DOHH2 (cell line): ENCODE measurements at regions not wholly inside any gene's neighbourhood (a gene's known extent, or its start where the extent isn't known, plus 50 kb on each side); places are given as distances from the start of the nearest gene placed in this dataset.
A peak's percentile ranks its signal among the peaks of the same experiment; 100 is the strongest.

ENCODE experiments used
- H3F3A ChIP-seq: fragments of 200-600 bp; sonication (generic), shearing (Covaris generic); 2 replicates; pipeline ENCODE4 v1.6.0; 2016; ENCODE audit warnings: antibody characterized with exemption, mild to moderate bottlenecking; ENCODE audit not compliant: control insufficient read depth, insufficient read depth
- H3K27ac ChIP-seq: fragments of 200-600 bp; sonication (generic); 2 replicates; pipeline ENCODE4 v1.5.1; 2014; ENCODE audit warnings: low read depth, mild to moderate bottlenecking, low read length, moderate library complexity
- H3K27me3 ChIP-seq: fragments of 200-600 bp; sonication (generic); 2 replicates; pipeline ENCODE4 v1.6.1; 2014; ENCODE audit warnings: mild to moderate bottlenecking, low read length, mixed read lengths; ENCODE audit not compliant: control insufficient read depth
- H3K36me3 ChIP-seq: fragments of 200-600 bp; sonication (generic); 2 replicates; pipeline ENCODE4 v1.6.1; 2014; ENCODE audit warnings: mild to moderate bottlenecking, low read length, moderate library complexity, mixed read lengths; ENCODE audit not compliant: control insufficient read depth
- H3K4me1 ChIP-seq: fragments of 200-600 bp; sonication (generic); 2 replicates; pipeline ENCODE4 v1.6.1; 2014; ENCODE audit warnings: mild to moderate bottlenecking, low read length, mixed read lengths; ENCODE audit not compliant: control insufficient read depth
- H3K4me2 ChIP-seq: fragments of 200-600 bp; sonication (generic); 2 replicates; pipeline ENCODE4 v1.6.0; 2014; ENCODE audit warnings: mild to moderate bottlenecking, low read length, moderate library complexity
- H3K4me3 ChIP-seq: fragments of 200-600 bp; sonication (generic); 2 replicates; pipeline ENCODE4 v1.5.1; 2014; ENCODE audit warnings: mild to moderate bottlenecking, low read length, mixed read lengths
- H3K79me2 ChIP-seq: fragments of 200-600 bp; sonication (generic); 2 replicates; pipeline ENCODE4 v1.6.1; 2014; ENCODE audit warnings: mild to moderate bottlenecking, low read length, mixed read lengths; ENCODE audit not compliant: control insufficient read depth
- H3K9me2 ChIP-seq: fragments of 200-600 bp; sonication (generic); replicated peaks from 2 replicates; pipeline ENCODE4 v1.6.1; 2014; ENCODE audit warnings: mild to moderate bottlenecking, low read length, mixed read lengths; ENCODE audit not compliant: control insufficient read depth
- H3K9me3 ChIP-seq: fragments of 200-600 bp; sonication (generic); 2 replicates; pipeline ENCODE4 v1.6.1; 2014; ENCODE audit warnings: antibody characterized with exemption, low read length, mixed read lengths; ENCODE audit not compliant: control insufficient read depth, insufficient read depth
- H4K20me1 ChIP-seq: fragments of 200-600 bp; sonication (generic); 2 replicates; pipeline ENCODE4 v1.6.0; 2014; ENCODE audit warnings: low read depth, mild to moderate bottlenecking, antibody characterized with exemption, low read length, moderate library complexity; ENCODE audit not compliant: control insufficient read depth, insufficient read depth
- CTCF ChIP-seq: fragments of 200-600 bp; sonication (generic); IDR thresholded peaks from one replicate; pipeline ENCODE4 v1.5.1; 2014; ENCODE audit warnings: antibody characterized with exemption, mild to moderate bottlenecking, low read depth, low read length; ENCODE audit not compliant: poor library complexity, severe bottlenecking
- EZH2phosphoT487 ChIP-seq: fragments of 200-600 bp; sonication (generic); IDR thresholded peaks from 2 replicates; pipeline ENCODE4 v1.6.1; 2017; ENCODE audit warnings: borderline replicate concordance, mild to moderate bottlenecking, antibody characterized with exemption, low read length, moderate library complexity, mixed read lengths

- peaks cover 75% of the 10 kb centered on the region for H3K36me3 ChIP-seq
- H3K4me3 ChIP-seq: no peak overlapping the region
- no peaks in the 10 kb centered on the region; the same call in 1 of the 2 replicates for H3F3A ChIP-seq
- H3K79me2 ChIP-seq: peaks cover 2% of the 10 kb centered on the region; the same call in 1 of the 2 replicates
- H3K27ac ChIP-seq: no peak overlapping the region
- peaks cover 37% of the 10 kb centered on the region for H3K4me1 ChIP-seq
- no peak overlapping the region for H3K4me2 ChIP-seq
- H3K9me2 ChIP-seq: no peaks in the 10 kb centered on the region
- H3K27me3 ChIP-seq: no peaks in the 10 kb centered on the region
- no peaks in the 10 kb centered on the region for H3K9me3 ChIP-seq
- H4K20me1 ChIP-seq: no peaks in the 10 kb centered on the region
- TF ChIP-seq EZH2phosphoT487 (no peak), CTCF (peak; percentile 61)
Observed at GRCh38 chr1:219990782-219991510, 55.4 kb downstream of the EPRS1 start.

- Histone ChIP-seq H3K4me3 (no peak overlapping the region), H3K9me2 (no peaks in the 10 kb centered on the region), H3K4me1 (peaks cover 49% of the 10 kb centered on the region), H3K9me3 (no peaks in the 10 kb centered on the region), H4K20me1 (no peaks in the 10 kb centered on the region), H3K36me3 (peaks cover 74% of the 10 kb centered on the region), H3K27ac (no peak overlapping the region), H3K79me2 (peaks cover 2% of the 10 kb centered on the region; the same call in 1 of the 2 replicates), H3K27me3 (no peaks in the 10 kb centered on the region), H3K4me2 (no peak overlapping the region), H3F3A (peaks cover 6% of the 10 kb centered on the region)
- TF ChIP-seq EZH2phosphoT487 (no peak), CTCF (no peak)
Observed at GRCh38 chr1:219989766-219990165, 56.5 kb downstream of the EPRS1 start.

- no peak overlapping the region for H3K4me3 ChIP-seq
- H3K9me3 ChIP-seq: no peaks in the 10 kb centered on the region
- no peaks in the 10 kb centered on the region for H3K27me3 ChIP-seq
- H3K4me2 ChIP-seq: no peak overlapping the region
- no peaks in the 10 kb centered on the region for H4K20me1 ChIP-seq
- H3K79me2 ChIP-seq: peaks cover 2% of the 10 kb centered on the region; the same call in 1 of the 2 replicates
- H3K27ac ChIP-seq: no peak overlapping the region
- no peaks in the 10 kb centered on the region for H3K9me2 ChIP-seq
- peaks cover 78% of the 10 kb centered on the region for H3K36me3 ChIP-seq
- peaks cover 56% of the 10 kb centered on the region for H3K4me1 ChIP-seq
- H3F3A ChIP-seq: peaks cover 6% of the 10 kb centered on the region
- TF ChIP-seq CTCF: no peak
- no peak for TF ChIP-seq EZH2phosphoT487
Observed at GRCh38 chr1:219988818-219989217, 57.5 kb downstream of the EPRS1 start.
